PC-3 (cell line): ENCODE measurements at regions not wholly inside any gene's neighbourhood (a gene's known extent, or its start where the extent isn't known, plus 50 kb on each side); places are given as distances from the start of the nearest gene placed in this dataset.

ENCODE experiments used
- ATAC-seq: fragments of 200-7000 bp; cut with Tn5 transposase; 2 replicates; pipeline ENCODE4 v1.9.1; 2020; ENCODE audit warnings: mild to moderate bottlenecking, moderate library complexity
- BruUV-seq: library from RNA; stranded (reverse); fragments of 400-500 nt; replicated peaks from 2 replicates; lab custom pipeline; 2021; lab: Mats Ljungman, UMichigan
- CTCF ChIA-PET: fragments of 300-600 bp; sonication (Branson Sonifier 250); formaldehyde crosslinking; loops from one replicate; lab custom pipeline; 2022; ENCODE audit warnings: antibody characterized with exemption; lab: Charles Lee
- POLR2A ChIA-PET: fragments of 300-600 bp; sonication (Branson Sonifier 250); formaldehyde crosslinking; loops from one replicate; lab custom pipeline; 2022; ENCODE audit warnings: antibody characterized with exemption; ENCODE audit not compliant: unreplicated experiment; lab: Charles Lee
- DNase-seq: peaks from one replicate; pipeline ENCODE4 v3.0.0-alpha.2; 2015
- H2AFZ ChIP-seq: fragments of 300-600 bp; sonication (generic); 2 replicates; pipeline ENCODE4 v1.6.0; 2016; ENCODE audit warnings: antibody characterized with exemption, low read length
- H3F3A ChIP-seq: fragments of 300-600 bp; sonication (generic); one replicate; pipeline ENCODE4 v1.6.0; 2017; ENCODE audit warnings: antibody characterized with exemption, low read length, control low read depth, mild to moderate bottlenecking; ENCODE audit not compliant: unreplicated experiment
- H3K27ac ChIP-seq: fragments of 300-600 bp; sonication (generic); 2 replicates; pipeline ENCODE4 v1.5.1; 2016; ENCODE audit warnings: mild to moderate bottlenecking, low read length
- H3K27me3 ChIP-seq: fragments of 300-600 bp; sonication (generic); 2 replicates; pipeline ENCODE4 v1.6.1; 2016; ENCODE audit warnings: low read length, mixed read lengths
- H3K36me3 ChIP-seq: fragments of 300-600 bp; sonication (generic); 2 replicates; pipeline ENCODE4 v1.6.1; 2016; ENCODE audit warnings: low read depth, mixed run types, low read length, mixed read lengths
- H3K4me1 ChIP-seq: fragments of 300-600 bp; sonication (generic); 2 replicates; pipeline ENCODE4 v1.5.1; 2016; ENCODE audit warnings: low read length; ENCODE audit not compliant: insufficient read depth
- H3K4me2 ChIP-seq: fragments of 300-600 bp; sonication (generic); 2 replicates; pipeline ENCODE4 v1.6.0; 2016; ENCODE audit warnings: low read length
- H3K4me3 ChIP-seq: fragments of 300-600 bp; sonication (generic); 2 replicates; pipeline ENCODE4 v1.5.1; 2016; ENCODE audit warnings: mild to moderate bottlenecking, low read length, mixed read lengths
- H3K79me2 ChIP-seq: fragments of 300-600 bp; sonication (generic); 2 replicates; pipeline ENCODE4 v1.6.1; 2017; ENCODE audit warnings: low read length, mixed read lengths
- H3K9ac ChIP-seq: fragments of 300-600 bp; sonication (generic); 2 replicates; pipeline ENCODE4 v1.6.0; 2016; ENCODE audit warnings: mild to moderate bottlenecking, low read length
- H3K9me2 ChIP-seq: fragments of 300-600 bp; sonication (generic); replicated peaks from 2 replicates; pipeline ENCODE4 v1.6.1; 2016; ENCODE audit warnings: mixed run types, low read length, mixed read lengths
- H3K9me3 ChIP-seq: fragments of 300-600 bp; sonication (generic); 2 replicates; pipeline ENCODE4 v1.6.1; 2016; ENCODE audit warnings: low read length, mixed read lengths
- H4K20me1 ChIP-seq: fragments of 300-600 bp; sonication (generic); 2 replicates; pipeline ENCODE4 v1.6.1; 2016; ENCODE audit warnings: low read length, mixed read lengths
- EZH2 ChIP-seq: fragments of 300-600 bp; sonication (generic); IDR thresholded peaks from one replicate; pipeline ENCODE4 v1.6.1; 2017; ENCODE audit warnings: antibody characterized with exemption, mild to moderate bottlenecking, low read length; ENCODE audit not compliant: unreplicated experiment
- EZH2phosphoT487 ChIP-seq: fragments of 300-600 bp; sonication (generic); IDR thresholded peaks from 2 replicates; pipeline ENCODE4 v1.6.1; 2018; ENCODE audit warnings: mild to moderate bottlenecking, antibody characterized with exemption, low read length, borderline replicate concordance
- intact Hi-C: fragments of 100-400 bp; cut with micrococcal nuclease; formaldehyde crosslinking; loops from 2 replicates; pipeline ENCODE4 v1.9.0; 2023
- TF ChIP-seq, protein P1 (sequence below): fragments of 300-600 bp; sonication (generic); conservative IDR thresholded peaks from 2 replicates; pipeline ENCODE4 v1.5.1; 2017; ENCODE audit warnings: antibody characterized with exemption, low read depth, mild to moderate bottlenecking, low read length

- no peaks in the 10 kb centered on the region for H3K79me2 ChIP-seq
- ATAC-seq (no peak), DNase-seq (peak; percentile 77)
- BruUV-seq = no TSS peak
- no peak overlapping the region for H3K4me2 ChIP-seq
- H3K9ac ChIP-seq = no peak overlapping the region
- no peaks in the 10 kb centered on the region for H4K20me1 ChIP-seq
- H3K27me3 ChIP-seq = peaks cover 13% of the 10 kb centered on the region
- POLR2A ChIA-PET = no interaction called here
- H3K4me3 ChIP-seq = no peak overlapping the region
- no peaks in the 10 kb centered on the region for H3K9me2 ChIP-seq
- H3K4me1 ChIP-seq = no peaks in the 10 kb centered on the region
- H3K27ac ChIP-seq = no peak overlapping the region
- H3F3A ChIP-seq = no peaks in the 10 kb centered on the region
- TF ChIP-seq EZH2 (no peak), EZH2phosphoT487 (no peak)
- CTCF ChIA-PET = no interaction called here
- intact Hi-C loops = no loop called here
- H3K36me3 ChIP-seq = no peaks in the 10 kb centered on the region
- no peak overlapping the region for H2AFZ ChIP-seq
- H3K9me3 ChIP-seq = no peaks in the 10 kb centered on the region
These were observed 101.9 kb downstream of the GAS2L3 start for GRCh38 chr12:100675432-100675831.

GRCh38 chr12:100681074-100681473, 107.6 kb downstream of the GAS2L3 start:
- no TSS peak for BruUV-seq
- Histone ChIP-seq H3K27ac (no peak overlapping the region), H3K79me2 (no peaks in the 10 kb centered on the region), H3F3A (no peaks in the 10 kb centered on the region), H3K9ac (no peak overlapping the region), H3K4me2 (no peak overlapping the region), H3K4me1 (no peaks in the 10 kb centered on the region), H2AFZ (no peak overlapping the region), H3K4me3 (no peak overlapping the region), H3K27me3 (no peaks in the 10 kb centered on the region), H3K9me2 (no peaks in the 10 kb centered on the region), H4K20me1 (no peaks in the 10 kb centered on the region), H3K36me3 (no peaks in the 10 kb centered on the region), H3K9me3 (0 out of 2 replicates have a peak, but pooled peaks cover 6% of the 10 kb centered on the region)
- TF ChIP-seq EZH2 (no peak), EZH2phosphoT487 (no peak)
- TF ChIP-seq, protein P1, sequence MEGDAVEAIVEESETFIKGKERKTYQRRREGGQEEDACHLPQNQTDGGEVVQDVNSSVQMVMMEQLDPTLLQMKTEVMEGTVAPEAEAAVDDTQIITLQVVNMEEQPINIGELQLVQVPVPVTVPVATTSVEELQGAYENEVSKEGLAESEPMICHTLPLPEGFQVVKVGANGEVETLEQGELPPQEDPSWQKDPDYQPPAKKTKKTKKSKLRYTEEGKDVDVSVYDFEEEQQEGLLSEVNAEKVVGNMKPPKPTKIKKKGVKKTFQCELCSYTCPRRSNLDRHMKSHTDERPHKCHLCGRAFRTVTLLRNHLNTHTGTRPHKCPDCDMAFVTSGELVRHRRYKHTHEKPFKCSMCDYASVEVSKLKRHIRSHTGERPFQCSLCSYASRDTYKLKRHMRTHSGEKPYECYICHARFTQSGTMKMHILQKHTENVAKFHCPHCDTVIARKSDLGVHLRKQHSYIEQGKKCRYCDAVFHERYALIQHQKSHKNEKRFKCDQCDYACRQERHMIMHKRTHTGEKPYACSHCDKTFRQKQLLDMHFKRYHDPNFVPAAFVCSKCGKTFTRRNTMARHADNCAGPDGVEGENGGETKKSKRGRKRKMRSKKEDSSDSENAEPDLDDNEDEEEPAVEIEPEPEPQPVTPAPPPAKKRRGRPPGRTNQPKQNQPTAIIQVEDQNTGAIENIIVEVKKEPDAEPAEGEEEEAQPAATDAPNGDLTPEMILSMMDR = no peak
- POLR2A ChIA-PET = no interaction called here
- CTCF ChIA-PET = no interaction called here
- DNase-seq (no peak), ATAC-seq (no peak)
- intact Hi-C loops = no loop called here

DNA sequence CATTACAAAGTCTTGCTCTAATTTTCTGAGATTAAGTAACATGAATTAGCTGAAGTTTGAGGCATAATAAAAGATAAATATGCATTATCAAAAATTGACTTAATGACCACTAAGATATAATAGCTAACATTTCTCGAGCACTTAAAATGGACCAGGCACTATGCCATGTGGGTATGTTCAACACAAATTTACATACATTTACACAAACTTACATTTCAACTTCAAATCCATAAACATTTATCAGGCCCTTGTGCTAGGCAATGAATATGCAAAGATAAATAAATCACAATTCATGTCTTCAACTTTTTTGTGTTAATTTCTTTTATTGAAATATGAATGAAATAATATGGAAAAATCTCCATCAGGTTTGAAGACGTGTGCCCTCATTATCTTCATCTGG, 108.7 kb downstream of the GAS2L3 start:
- POLR2A ChIA-PET = no interaction called here
- Histone ChIP-seq H3K79me2 (no peaks in the 10 kb centered on the region), H3K27ac (no peak overlapping the region), H4K20me1 (no peaks in the 10 kb centered on the region), H3K9me3 (0 out of 2 replicates have a peak, but pooled peaks cover 6% of the 10 kb centered on the region), H3K4me1 (no peaks in the 10 kb centered on the region), H2AFZ (no peak overlapping the region), H3K9me2 (no peaks in the 10 kb centered on the region), H3K27me3 (no peaks in the 10 kb centered on the region), H3K36me3 (no peaks in the 10 kb centered on the region), H3K4me2 (no peak overlapping the region), H3F3A (no peaks in the 10 kb centered on the region), H3K4me3 (no peak overlapping the region), H3K9ac (no peak overlapping the region)
- no peak for ATAC-seq
- CTCF ChIA-PET = interaction anchor here (0.6 kb wide), 1 partner anchor 15 kb away, joined by 3 read pairs; no protein-coding TSS in a partner anchor
- TF ChIP-seq EZH2 (no peak), EZH2phosphoT487 (no peak)
- TF ChIP-seq, protein P1 = no peak
- intact Hi-C loops = no loop called here
- DNase-seq = no peak
- no TSS peak for BruUV-seq
